IMR-90 (cell line): ENCODE measurements at regions not wholly inside any gene's neighbourhood (a gene's known extent, or its start where the extent isn't known, plus 50 kb on each side); places are given as distances from the start of the nearest gene placed in this dataset.

ENCODE experiments used
- ATAC-seq: fragments of 200-7000 bp; cut with Tn5 transposase; 2 replicates; pipeline ENCODE4 v1.9.1; 2020; ENCODE audit warnings: low read depth, mild to moderate bottlenecking, moderate library complexity
- BruUV-seq: library from RNA; stranded (reverse); fragments of 400-500 nt; replicated peaks from 2 replicates; lab custom pipeline; 2021; lab: Mats Ljungman, UMichigan
- CTCF ChIA-PET: fragments of 300-600 bp; formaldehyde crosslinking; extraction: SDS; loops from one replicate; lab custom pipeline; 2021; ENCODE audit warnings: antibody characterized with exemption; lab: Yijun Ruan, JAX
- POLR2A ChIA-PET: fragments of 300-600 bp; sonication (Branson Sonifier 250); formaldehyde crosslinking; loops from one replicate; lab custom pipeline; 2022; ENCODE audit warnings: antibody characterized with exemption; ENCODE audit not compliant: unreplicated experiment; lab: Charles Lee
- DNase-seq: peaks from one replicate; pipeline ENCODE4 v3.0.0; 2013
- H2AFZ ChIP-seq: replicated peaks from 2 replicates; pipeline ENCODE3; 2013; ENCODE audit warnings: low read length, mild to moderate bottlenecking; ENCODE audit not compliant: poor library complexity
- H2AK5ac ChIP-seq: 2 replicates; pipeline ENCODE4 v1.6.1; 2013; ENCODE audit warnings: low read depth, low read length, inconsistent platforms
- H2AK9ac ChIP-seq: replicated peaks from 2 replicates; pipeline ENCODE3; 2013; ENCODE audit warnings: mild to moderate bottlenecking, low read depth, low read length, moderate library complexity; ENCODE audit not compliant: poor library complexity
- H2BK120ac ChIP-seq: 2 replicates; pipeline ENCODE4 v1.6.1; 2013; ENCODE audit warnings: low read depth, low read length, inconsistent platforms
- H2BK15ac ChIP-seq: 3 replicates; pipeline ENCODE4 v1.6.1; 2013; ENCODE audit warnings: low read depth, low read length, inconsistent platforms
- H2BK20ac ChIP-seq: 2 replicates; pipeline ENCODE4 v1.6.1; 2013; ENCODE audit warnings: low read depth, mild to moderate bottlenecking, inconsistent platforms, low read length, moderate library complexity
- H2BK5ac ChIP-seq: 2 replicates; pipeline ENCODE4 v1.6.1; 2013; ENCODE audit warnings: mild to moderate bottlenecking, low read depth, low read length, inconsistent platforms; ENCODE audit not compliant: poor library complexity, severe bottlenecking
- H3K14ac ChIP-seq: replicated peaks from 2 replicates; pipeline ENCODE4 v1.6.1; 2013; ENCODE audit warnings: low read depth, low read length, inconsistent platforms
- H3K18ac ChIP-seq: 2 replicates; pipeline ENCODE4 v1.6.1; 2013; ENCODE audit warnings: low read depth, low read length, control low read depth
- H3K23ac ChIP-seq: 2 replicates; pipeline ENCODE4 v1.6.1; 2013; ENCODE audit warnings: low read depth, low read length, inconsistent platforms
- H3K27ac ChIP-seq: 2 replicates; pipeline ENCODE4 v1.5.1; 2013; ENCODE audit warnings: mild to moderate bottlenecking, control low read depth, low read length; ENCODE audit not compliant: insufficient read depth
- H3K27me3 ChIP-seq: 2 replicates; pipeline ENCODE4 v1.6.1; 2013; ENCODE audit warnings: low read length; ENCODE audit not compliant: control insufficient read depth, insufficient read depth
- H3K36me3 ChIP-seq: 2 replicates; pipeline ENCODE4 v1.6.1; 2013; ENCODE audit warnings: low read length, mixed read lengths; ENCODE audit not compliant: control insufficient read depth, insufficient read depth
- H3K4ac ChIP-seq: 2 replicates; pipeline ENCODE4 v1.6.1; 2013; ENCODE audit warnings: low read depth, low read length, inconsistent platforms
- H3K4me1 ChIP-seq: 2 replicates; pipeline ENCODE4 v1.6.1; 2013; ENCODE audit warnings: low read length, mixed read lengths; ENCODE audit not compliant: control insufficient read depth, insufficient read depth
- H3K4me2 ChIP-seq: 2 replicates; pipeline ENCODE4 v1.6.1; 2013; ENCODE audit warnings: low read depth, mild to moderate bottlenecking, control low read depth, low read length, moderate library complexity
- H3K4me3 ChIP-seq: 2 replicates; pipeline ENCODE4 v1.5.1; 2013; ENCODE audit warnings: low read depth, mild to moderate bottlenecking, control low read depth, low read length, moderate library complexity; ENCODE audit not compliant: insufficient read depth
- H3K56ac ChIP-seq: 2 replicates; pipeline ENCODE4 v1.6.1; 2013; ENCODE audit warnings: low read length, inconsistent platforms; ENCODE audit not compliant: insufficient read depth; ENCODE audit errors: extremely low read depth
- H3K79me1 ChIP-seq, 2 experiments: 2 replicates each; pipeline ENCODE4 v1.6.1; 2013; ENCODE audit warnings: low read length in 2 of 2, inconsistent platforms in 1 of 2, low read depth in 1 of 2
- H3K9ac ChIP-seq: 2 replicates; pipeline ENCODE4 v1.6.1; 2013; ENCODE audit warnings: low read depth, low read length, control low read depth
- H3K9me1 ChIP-seq: 2 replicates; pipeline ENCODE4 v1.6.1; 2013; ENCODE audit warnings: low read length, inconsistent platforms; ENCODE audit not compliant: insufficient read depth
- H3K9me3 ChIP-seq: 2 replicates; pipeline ENCODE4 v1.6.1; 2013; ENCODE audit warnings: low read length; ENCODE audit not compliant: control insufficient read depth, insufficient read depth
- H4K20me1 ChIP-seq: 2 replicates; pipeline ENCODE4 v1.6.1; 2013; ENCODE audit warnings: low read length, inconsistent platforms; ENCODE audit not compliant: insufficient read depth
- H4K5ac ChIP-seq: 2 replicates; pipeline ENCODE4 v1.6.1; 2013; ENCODE audit warnings: mild to moderate bottlenecking, low read depth, low read length, control low read depth
- H4K8ac ChIP-seq, 2 experiments: 2 replicates each; pipeline ENCODE4 v1.6.1; 2013; ENCODE audit warnings: low read depth in 2 of 2, low read length in 2 of 2, control low read depth in 1 of 2, inconsistent platforms in 1 of 2
- H4K91ac ChIP-seq: 2 replicates; pipeline ENCODE4 v1.6.1; 2013; ENCODE audit warnings: low read depth, low read length, inconsistent platforms; ENCODE audit not compliant: insufficient read depth
- CEBPB ChIP-seq: IDR thresholded peaks from 2 replicates; pipeline ENCODE4 v1.6.1; 2012; ENCODE audit warnings: low read depth, low read length, improper control_type of control experiment
- CHD1 ChIP-seq: IDR thresholded peaks from 2 replicates; pipeline ENCODE4 v1.6.1; 2012; ENCODE audit warnings: low read depth, low read length, improper control_type of control experiment
- CTCF ChIP-seq: conservative IDR thresholded peaks from 2 replicates; pipeline ENCODE4 v1.5.1; 2012; ENCODE audit warnings: mild to moderate bottlenecking, low read depth, low read length, improper control_type of control experiment
- ELK1 ChIP-seq: fragments of 150-350 bp; IDR thresholded peaks from 2 replicates; pipeline ENCODE4 v1.6.1; 2016; ENCODE audit warnings: low read depth, mild to moderate bottlenecking, low read length, moderate library complexity, borderline replicate concordance
- FOS ChIP-seq: fragments of 150-350 bp; IDR thresholded peaks from 2 replicates; pipeline ENCODE4 v1.6.1; 2016; ENCODE audit warnings: low read depth, low read length
- MAFK ChIP-seq: IDR thresholded peaks from 2 replicates; pipeline ENCODE4 v1.6.1; 2012; ENCODE audit warnings: low read depth, low read length, improper control_type of control experiment
- MAZ ChIP-seq: IDR thresholded peaks from 2 replicates; pipeline ENCODE4 v1.6.1; 2012; ENCODE audit warnings: low read depth, mild to moderate bottlenecking, low read length, improper control_type of control experiment, moderate library complexity, borderline replicate concordance
- MXI1 ChIP-seq: IDR thresholded peaks from 2 replicates; pipeline ENCODE4 v1.6.1; 2012; ENCODE audit warnings: low read depth, mild to moderate bottlenecking, low read length, moderate library complexity, borderline replicate concordance
- NFE2L2 ChIP-seq: fragments of 150-350 bp; IDR thresholded peaks from 2 replicates; pipeline ENCODE4 v1.6.1; 2016; ENCODE audit warnings: low read depth, mild to moderate bottlenecking, low read length
- POLR2A ChIP-seq: IDR thresholded peaks from 2 replicates; pipeline ENCODE4 v1.6.1; 2012; ENCODE audit warnings: mild to moderate bottlenecking, low read depth, low read length
- RAD21 ChIP-seq: IDR thresholded peaks from 2 replicates; pipeline ENCODE4 v1.6.1; 2012; ENCODE audit warnings: low read length, improper control_type of control experiment
- RCOR1 ChIP-seq: IDR thresholded peaks from 2 replicates; pipeline ENCODE4 v1.6.1; 2012; ENCODE audit warnings: mild to moderate bottlenecking, low read length, improper control_type of control experiment; ENCODE audit not compliant: insufficient replicate concordance
- RFX5 ChIP-seq: IDR thresholded peaks from 2 replicates; pipeline ENCODE4 v1.8.0; 2012; ENCODE audit warnings: low read depth, mild to moderate bottlenecking, low read length, moderate library complexity
- SMC3 ChIP-seq: fragments of 150-350 bp; IDR thresholded peaks from 2 replicates; pipeline ENCODE4 v1.6.1; 2016; ENCODE audit warnings: low read depth, mild to moderate bottlenecking, antibody characterized with exemption, low read length, moderate library complexity
- USF2 ChIP-seq: fragments of 150-350 bp; IDR thresholded peaks from 2 replicates; pipeline ENCODE4 v1.6.1; 2017; ENCODE audit warnings: mild to moderate bottlenecking, antibody characterized with exemption, low read length, low read depth
- WGBS, 2 experiments: methylation state at CpG; one replicate each; pipeline versions ENCODE4 v1.1.5 to v1.1.7; 2013; ENCODE audit warnings: missing lambda C conversion rate in 2 of 2; ENCODE audit not compliant: insufficient read length in 1 of 2; ENCODE audit errors: extremely low coverage in 2 of 2; 5-methylcytosine and 5-hydroxymethylcytosine counted together
- dilution Hi-C: fragments of 300-500 bp; cut with HindIII; formaldehyde crosslinking; loops from one replicate; pipeline ENCODE4 v1.14.3; 2018; ENCODE audit warnings: low sequenced_read_pairs; ENCODE audit not compliant: unreplicated experiment
- in situ Hi-C: fragments of 300-500 bp; cut with MboI; formaldehyde crosslinking; loops from 3 replicates; pipeline ENCODE4 v1.14.3; 2019; ENCODE audit warnings: low sequenced_read_pairs, inconsistent platforms, mixed read lengths
- intact Hi-C: fragments of 100-400 bp; cut with micrococcal nuclease; formaldehyde crosslinking; loops from 2 replicates; pipeline ENCODE4 v1.10.0; 2022

- CTCF ChIA-PET: no interaction called here
- no TSS peak for BruUV-seq
Measured at GRCh38 chr1:72648465-72648864, 366.1 kb upstream of the NEGR1 start.

More at GRCh38 chr1:72648465-72648864, 366.1 kb upstream of the NEGR1 start:
- Histone ChIP-seq H3K9ac (no peak overlapping the region), H3K27ac (no peak overlapping the region), H3K36me3 (no peaks in the 10 kb centered on the region), H2BK15ac (no peak overlapping the region), H4K20me1 (no peaks in the 10 kb centered on the region), H3K9me3 (no peaks in the 10 kb centered on the region), H2BK5ac (no peak overlapping the region), H3K4me1 (no peaks in the 10 kb centered on the region), H2AK9ac (no peak overlapping the region), H3K18ac (no peak overlapping the region), H3K4ac (no peak overlapping the region), H3K27me3 (no peaks in the 10 kb centered on the region), H2AK5ac (no peak overlapping the region), H4K91ac (no peak overlapping the region), H4K5ac (no peak overlapping the region), H3K23ac (no peak overlapping the region), H3K14ac (no peak overlapping the region), H3K56ac (no peak overlapping the region), H3K79me1 (no peaks in the 10 kb centered on the region), H2BK20ac (no peak overlapping the region), H2BK120ac (no peak overlapping the region), H2AFZ (no peak overlapping the region), H3K9me1 (no peaks in the 10 kb centered on the region), H3K4me2 (no peak overlapping the region), H4K8ac (no peak overlapping the region), H3K4me3 (no peak overlapping the region)
- ATAC-seq (no peak), DNase-seq (no peak)
- no peak for TF ChIP-seq MAZ
- TF ChIP-seq USF2: no peak
- TF ChIP-seq ELK1: no peak
- no peak for TF ChIP-seq MXI1
- TF ChIP-seq MAFK: no peak
- TF ChIP-seq CTCF: no peak
- TF ChIP-seq FOS: no peak
- no peak for TF ChIP-seq RFX5
- no peak for TF ChIP-seq RCOR1
- no peak for TF ChIP-seq SMC3
- no peak for TF ChIP-seq CEBPB
- no peak for TF ChIP-seq CHD1
- TF ChIP-seq POLR2A: no peak
- TF ChIP-seq NFE2L2: no peak
- no peak for TF ChIP-seq RAD21
- dilution Hi-C loops: no loop called here
- POLR2A ChIA-PET: no interaction called here
- intact Hi-C loops: no loop called here
- WGBS, 2 experiments: no CpG with 5 or more reads among the region's 5 CpGs
- in situ Hi-C loops: no loop called here
